SK-N-MC (cell line): ENCODE measurements at regions not wholly inside any gene's neighbourhood (a gene's known extent, or its start where the extent isn't known, plus 50 kb on each side); places are given as distances from the start of the nearest gene placed in this dataset.

Experiments
- EZH2 ChIP-seq: fragments of 200-600 bp; sonication (generic); IDR thresholded peaks from one replicate; pipeline ENCODE4 v1.6.1; 2017; ENCODE audit warnings: antibody characterized with exemption
- FOXP2 ChIP-seq: optimal IDR thresholded peaks from 2 replicates; pipeline ENCODE3; 2011; ENCODE audit warnings: mild to moderate bottlenecking, moderate library complexity; ENCODE audit not compliant: insufficient read depth; ENCODE audit errors: extremely low read length, control extremely low read depth
- POLR2AphosphoS5 ChIP-seq: IDR thresholded peaks from 2 replicates; pipeline ENCODE4 v1.6.1; 2012; ENCODE audit warnings: mild to moderate bottlenecking, low read depth, low read length, borderline replicate concordance

DNA sequence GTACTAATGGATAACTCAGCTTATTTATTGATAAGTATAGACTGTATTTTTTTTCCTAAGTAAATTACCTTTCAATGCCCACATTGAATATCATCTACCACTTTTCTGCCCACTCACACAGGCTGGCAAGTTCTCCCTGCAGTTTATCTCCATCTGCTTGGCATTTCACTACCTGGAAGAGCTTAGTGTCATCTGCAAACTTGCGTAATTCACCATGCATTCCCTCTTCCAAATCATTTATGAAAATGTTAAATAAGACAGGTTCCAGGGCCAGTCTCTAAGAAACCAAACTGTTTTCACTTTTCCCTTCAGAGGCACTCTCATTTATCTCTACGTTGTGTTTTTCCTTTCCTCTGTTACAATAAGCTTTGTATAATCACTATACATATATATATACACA is 1076.6 kb downstream of the IGSF11 start:
- TF ChIP-seq POLR2AphosphoS5: no peak
- no peak for TF ChIP-seq FOXP2
- no peak for TF ChIP-seq EZH2
